IMR-90 (cell line): ENCODE measurements at regions not wholly inside any gene's neighbourhood (a gene's known extent, or its start where the extent isn't known, plus 50 kb on each side); places are given as distances from the start of the nearest gene placed in this dataset.

Experiments used
- ATAC-seq: fragments of 200-7000 bp; cut with Tn5 transposase; 2 replicates; pipeline ENCODE4 v1.9.1; 2020; ENCODE audit warnings: low read depth, mild to moderate bottlenecking, moderate library complexity
- BruUV-seq: library from RNA; stranded (reverse); fragments of 400-500 nt; replicated peaks from 2 replicates; lab custom pipeline; 2021; lab: Mats Ljungman, UMichigan
- CTCF ChIA-PET: fragments of 300-600 bp; formaldehyde crosslinking; extraction: SDS; loops from one replicate; lab custom pipeline; 2021; ENCODE audit warnings: antibody characterized with exemption; lab: Yijun Ruan, JAX
- POLR2A ChIA-PET: fragments of 300-600 bp; sonication (Branson Sonifier 250); formaldehyde crosslinking; loops from one replicate; lab custom pipeline; 2022; ENCODE audit warnings: antibody characterized with exemption; ENCODE audit not compliant: unreplicated experiment; lab: Charles Lee
- DNase-seq: peaks from one replicate; pipeline ENCODE4 v3.0.0; 2013
- H2AFZ ChIP-seq: replicated peaks from 2 replicates; pipeline ENCODE3; 2013; ENCODE audit warnings: low read length, mild to moderate bottlenecking; ENCODE audit not compliant: poor library complexity
- H2AK5ac ChIP-seq: 2 replicates; pipeline ENCODE4 v1.6.1; 2013; ENCODE audit warnings: low read depth, low read length, inconsistent platforms
- H2AK9ac ChIP-seq: replicated peaks from 2 replicates; pipeline ENCODE3; 2013; ENCODE audit warnings: mild to moderate bottlenecking, low read depth, low read length, moderate library complexity; ENCODE audit not compliant: poor library complexity
- H2BK120ac ChIP-seq: 2 replicates; pipeline ENCODE4 v1.6.1; 2013; ENCODE audit warnings: low read depth, low read length, inconsistent platforms
- H2BK15ac ChIP-seq: 3 replicates; pipeline ENCODE4 v1.6.1; 2013; ENCODE audit warnings: low read depth, low read length, inconsistent platforms
- H2BK20ac ChIP-seq: 2 replicates; pipeline ENCODE4 v1.6.1; 2013; ENCODE audit warnings: low read depth, mild to moderate bottlenecking, inconsistent platforms, low read length, moderate library complexity
- H2BK5ac ChIP-seq: 2 replicates; pipeline ENCODE4 v1.6.1; 2013; ENCODE audit warnings: mild to moderate bottlenecking, low read depth, low read length, inconsistent platforms; ENCODE audit not compliant: poor library complexity, severe bottlenecking
- H3K14ac ChIP-seq: replicated peaks from 2 replicates; pipeline ENCODE4 v1.6.1; 2013; ENCODE audit warnings: low read depth, low read length, inconsistent platforms
- H3K18ac ChIP-seq: 2 replicates; pipeline ENCODE4 v1.6.1; 2013; ENCODE audit warnings: low read depth, low read length, control low read depth
- H3K23ac ChIP-seq: 2 replicates; pipeline ENCODE4 v1.6.1; 2013; ENCODE audit warnings: low read depth, low read length, inconsistent platforms
- H3K27ac ChIP-seq: 2 replicates; pipeline ENCODE4 v1.5.1; 2013; ENCODE audit warnings: mild to moderate bottlenecking, control low read depth, low read length; ENCODE audit not compliant: insufficient read depth
- H3K27me3 ChIP-seq: 2 replicates; pipeline ENCODE4 v1.6.1; 2013; ENCODE audit warnings: low read length; ENCODE audit not compliant: control insufficient read depth, insufficient read depth
- H3K36me3 ChIP-seq: 2 replicates; pipeline ENCODE4 v1.6.1; 2013; ENCODE audit warnings: low read length, mixed read lengths; ENCODE audit not compliant: control insufficient read depth, insufficient read depth
- H3K4ac ChIP-seq: 2 replicates; pipeline ENCODE4 v1.6.1; 2013; ENCODE audit warnings: low read depth, low read length, inconsistent platforms
- H3K4me1 ChIP-seq: 2 replicates; pipeline ENCODE4 v1.6.1; 2013; ENCODE audit warnings: low read length, mixed read lengths; ENCODE audit not compliant: control insufficient read depth, insufficient read depth
- H3K4me2 ChIP-seq: 2 replicates; pipeline ENCODE4 v1.6.1; 2013; ENCODE audit warnings: low read depth, mild to moderate bottlenecking, control low read depth, low read length, moderate library complexity
- H3K4me3 ChIP-seq: 2 replicates; pipeline ENCODE4 v1.5.1; 2013; ENCODE audit warnings: low read depth, mild to moderate bottlenecking, control low read depth, low read length, moderate library complexity; ENCODE audit not compliant: insufficient read depth
- H3K56ac ChIP-seq: 2 replicates; pipeline ENCODE4 v1.6.1; 2013; ENCODE audit warnings: low read length, inconsistent platforms; ENCODE audit not compliant: insufficient read depth; ENCODE audit errors: extremely low read depth
- H3K79me1 ChIP-seq, 2 experiments: 2 replicates each; pipeline ENCODE4 v1.6.1; 2013; ENCODE audit warnings: low read length in 2 of 2, inconsistent platforms in 1 of 2, low read depth in 1 of 2
- H3K9ac ChIP-seq: 2 replicates; pipeline ENCODE4 v1.6.1; 2013; ENCODE audit warnings: low read depth, low read length, control low read depth
- H3K9me1 ChIP-seq: 2 replicates; pipeline ENCODE4 v1.6.1; 2013; ENCODE audit warnings: low read length, inconsistent platforms; ENCODE audit not compliant: insufficient read depth
- H3K9me3 ChIP-seq: 2 replicates; pipeline ENCODE4 v1.6.1; 2013; ENCODE audit warnings: low read length; ENCODE audit not compliant: control insufficient read depth, insufficient read depth
- H4K20me1 ChIP-seq: 2 replicates; pipeline ENCODE4 v1.6.1; 2013; ENCODE audit warnings: low read length, inconsistent platforms; ENCODE audit not compliant: insufficient read depth
- H4K5ac ChIP-seq: 2 replicates; pipeline ENCODE4 v1.6.1; 2013; ENCODE audit warnings: mild to moderate bottlenecking, low read depth, low read length, control low read depth
- H4K8ac ChIP-seq, 2 experiments: 2 replicates each; pipeline ENCODE4 v1.6.1; 2013; ENCODE audit warnings: low read depth in 2 of 2, low read length in 2 of 2, control low read depth in 1 of 2, inconsistent platforms in 1 of 2
- H4K91ac ChIP-seq: 2 replicates; pipeline ENCODE4 v1.6.1; 2013; ENCODE audit warnings: low read depth, low read length, inconsistent platforms; ENCODE audit not compliant: insufficient read depth
- MAFK ChIP-seq: IDR thresholded peaks from 2 replicates; pipeline ENCODE4 v1.6.1; 2012; ENCODE audit warnings: low read depth, low read length, improper control_type of control experiment
- SMC3 ChIP-seq: fragments of 150-350 bp; IDR thresholded peaks from 2 replicates; pipeline ENCODE4 v1.6.1; 2016; ENCODE audit warnings: low read depth, mild to moderate bottlenecking, antibody characterized with exemption, low read length, moderate library complexity
- WGBS, 2 experiments: methylation state at CpG; one replicate each; pipeline versions ENCODE4 v1.1.5 to v1.1.7; 2013; ENCODE audit warnings: missing lambda C conversion rate in 2 of 2; ENCODE audit not compliant: insufficient read length in 1 of 2; ENCODE audit errors: extremely low coverage in 2 of 2; 5-methylcytosine and 5-hydroxymethylcytosine counted together
- dilution Hi-C: fragments of 300-500 bp; cut with HindIII; formaldehyde crosslinking; loops from one replicate; pipeline ENCODE4 v1.14.3; 2018; ENCODE audit warnings: low sequenced_read_pairs; ENCODE audit not compliant: unreplicated experiment
- in situ Hi-C: fragments of 300-500 bp; cut with MboI; formaldehyde crosslinking; loops from 3 replicates; pipeline ENCODE4 v1.14.3; 2019; ENCODE audit warnings: low sequenced_read_pairs, inconsistent platforms, mixed read lengths
- intact Hi-C: fragments of 100-400 bp; cut with micrococcal nuclease; formaldehyde crosslinking; loops from 2 replicates; pipeline ENCODE4 v1.10.0; 2022
- TF ChIP-seq, protein P1 (sequence below): fragments of 150-350 bp; IDR thresholded peaks from 2 replicates; pipeline ENCODE4 v1.6.1; 2017; ENCODE audit warnings: mild to moderate bottlenecking, antibody characterized with exemption, low read length, low read depth

DNA sequence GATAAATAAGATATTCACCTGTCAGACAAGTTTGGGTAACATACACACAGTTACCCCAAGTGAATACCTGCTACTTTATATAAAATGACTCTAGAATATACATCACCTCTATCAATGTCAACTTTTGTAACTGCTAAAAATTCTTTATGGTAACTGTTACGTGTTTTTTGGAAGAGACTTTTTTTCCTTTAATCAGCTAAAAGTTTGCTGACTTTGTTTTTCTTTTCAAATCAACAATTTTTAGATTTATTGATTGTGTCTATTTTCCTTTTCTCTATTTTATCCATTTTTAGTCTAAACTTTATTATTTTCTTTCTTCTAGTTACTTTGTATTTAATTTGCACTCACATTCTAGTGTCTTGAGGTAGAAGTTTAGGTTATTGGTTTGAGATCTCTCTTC lies 1106.6 kb upstream of the LCORL start:
- Histone ChIP-seq H3K9me1 (no peaks in the 10 kb centered on the region), H3K9ac (no peak overlapping the region), H2BK15ac (no peak overlapping the region), H3K14ac (no peak overlapping the region), H2BK20ac (no peak overlapping the region), H3K4ac (no peak overlapping the region), H3K23ac (no peak overlapping the region), H4K20me1 (no peaks in the 10 kb centered on the region), H3K79me1 (no peaks in the 10 kb centered on the region), H3K4me3 (no peak overlapping the region), H2AK5ac (no peak overlapping the region), H2AK9ac (no peak overlapping the region), H3K4me2 (no peak overlapping the region), H3K36me3 (no peaks in the 10 kb centered on the region), H3K27ac (no peak overlapping the region), H4K8ac (no peak overlapping the region), H2AFZ (no peak overlapping the region), H3K56ac (no peak overlapping the region), H4K5ac (no peak overlapping the region), H3K18ac (no peak overlapping the region), H3K27me3 (no peaks in the 10 kb centered on the region), H3K9me3 (no peaks in the 10 kb centered on the region), H2BK5ac (no peak overlapping the region), H2BK120ac (no peak overlapping the region), H4K91ac (no peak overlapping the region), H3K4me1 (no peaks in the 10 kb centered on the region)
- ChIA-PET POLR2A (no interaction called here), CTCF (no interaction called here)
- in situ Hi-C loops: no loop called here
- ATAC-seq (no peak), DNase-seq (no peak)
- dilution Hi-C loops: no loop called here
- WGBS, 2 experiments: no CpG with 5 or more reads among the region's 1 CpG
- BruUV-seq: no TSS peak
- TF ChIP-seq MAFK: peak; percentile 11; the same call in 1 of the 2 replicates
- TF ChIP-seq, protein P1, sequence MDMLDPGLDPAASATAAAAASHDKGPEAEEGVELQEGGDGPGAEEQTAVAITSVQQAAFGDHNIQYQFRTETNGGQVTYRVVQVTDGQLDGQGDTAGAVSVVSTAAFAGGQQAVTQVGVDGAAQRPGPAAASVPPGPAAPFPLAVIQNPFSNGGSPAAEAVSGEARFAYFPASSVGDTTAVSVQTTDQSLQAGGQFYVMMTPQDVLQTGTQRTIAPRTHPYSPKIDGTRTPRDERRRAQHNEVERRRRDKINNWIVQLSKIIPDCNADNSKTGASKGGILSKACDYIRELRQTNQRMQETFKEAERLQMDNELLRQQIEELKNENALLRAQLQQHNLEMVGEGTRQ: no peak
- TF ChIP-seq SMC3: no peak
- intact Hi-C loops: no loop called here
